GM12891 (cell line): ENCODE measurements at regions not wholly inside any gene's neighbourhood (a gene's known extent, or its start where the extent isn't known, plus 50 kb on each side); places are given as distances from the start of the nearest gene placed in this dataset.

Experiments
- POLR2A ChIP-seq: IDR thresholded peaks from 2 replicates; pipeline ENCODE4 v1.6.1; 2011; ENCODE audit warnings: low read depth, low read length, control low read depth
- POLR2AphosphoS5 ChIP-seq: IDR thresholded peaks from 2 replicates; pipeline ENCODE4 v1.6.1; 2011; ENCODE audit warnings: low read depth, low read length, control low read depth
- SPI1 ChIP-seq: IDR thresholded peaks from 2 replicates; pipeline ENCODE4 v1.6.1; 2011; ENCODE audit warnings: low read depth, low read length, control low read depth
- TAF1 ChIP-seq: IDR thresholded peaks from 2 replicates; pipeline ENCODE4 v1.6.1; 2011; ENCODE audit warnings: low read depth, low read length, control low read depth

DNA sequence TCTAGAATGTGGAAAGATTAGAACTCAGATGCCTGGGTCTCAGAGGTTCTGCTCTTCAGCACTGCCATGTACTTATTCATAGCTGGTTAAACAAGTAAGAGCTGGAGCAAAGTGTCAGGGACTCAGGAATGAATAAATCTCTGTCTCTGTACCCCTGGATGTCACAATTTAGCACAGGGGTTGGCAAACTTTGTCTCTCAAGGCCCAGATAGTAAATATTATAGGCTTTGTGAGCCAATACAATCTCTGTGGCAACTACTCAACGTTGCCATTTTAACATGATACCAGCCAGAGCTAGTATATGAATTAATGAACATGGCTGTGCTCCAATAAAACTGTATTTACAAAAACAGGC lies 220.3 kb upstream of the MON1B start:
- TF ChIP-seq POLR2A (no peak), SPI1 (no peak), POLR2AphosphoS5 (no peak), TAF1 (no peak)
